IPS-NIHi7 (cell line): ENCODE measurements at regions not wholly inside any gene's neighbourhood (a gene's known extent, or its start where the extent isn't known, plus 50 kb on each side); places are given as distances from the start of the nearest gene placed in this dataset.
A peak's percentile ranks its signal among the peaks of the same experiment; 100 is the strongest.
"Not testable (repeated sequence)": the region's sequence is repeated elsewhere in the genome, so short reads cannot be mapped to it uniquely, and the experiment has no call there.

ENCODE experiments used
- DNase-seq: peaks from one replicate; pipeline ENCODE4 v3.0.0; 2012; ENCODE audit warnings: mixed read lengths; ENCODE audit errors: extremely low spot score

DNA sequence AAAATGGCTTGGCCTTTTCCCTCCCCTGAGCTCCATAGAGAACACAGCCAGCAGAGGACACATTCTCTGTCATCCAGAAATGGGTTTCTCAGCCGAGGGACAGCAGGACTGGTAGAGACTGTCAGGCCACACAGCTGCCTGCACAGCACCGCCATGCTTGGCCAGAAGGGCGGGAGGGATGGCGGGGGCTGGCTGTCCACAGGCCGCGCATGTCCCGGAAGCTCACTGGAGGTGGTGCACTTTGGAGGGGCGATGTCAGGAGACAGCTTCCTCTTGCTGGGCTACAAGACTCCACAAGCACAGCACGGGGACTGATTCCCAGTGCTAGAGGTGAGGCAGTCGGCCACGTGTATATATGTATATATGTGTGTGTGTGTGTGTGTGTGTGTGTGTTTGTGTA, 125.3 kb downstream of the GOLGA6L4 start:
- DNase-seq: not testable (repeated sequence)

- not testable (repeated sequence) for DNase-seq
These were observed 148.8 kb downstream of the GOLGA6L4 start for GRCh38 chr15:84384421-84384820.

DNA sequence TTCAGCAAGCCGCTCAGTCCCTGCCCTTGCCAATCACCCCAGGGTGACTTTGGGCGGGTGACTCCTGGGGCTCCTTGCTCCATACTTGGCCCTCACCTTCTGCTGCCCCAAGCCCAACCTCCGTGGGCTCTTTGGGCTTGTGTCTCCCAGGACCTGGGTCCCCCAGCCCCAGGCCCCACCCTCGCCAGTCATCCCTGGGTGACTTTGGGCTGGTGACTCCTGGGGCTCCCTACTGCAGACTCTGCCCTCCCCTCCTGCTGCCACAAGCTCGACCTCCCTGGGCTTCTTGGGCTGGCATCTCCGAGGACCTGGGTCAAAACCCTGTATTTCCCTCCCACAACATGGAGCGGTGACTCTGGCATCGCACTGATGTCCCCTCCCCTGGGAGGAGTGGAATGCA, 151.5 kb downstream of the GOLGA6L4 start:
- no peak for DNase-seq

DNA sequence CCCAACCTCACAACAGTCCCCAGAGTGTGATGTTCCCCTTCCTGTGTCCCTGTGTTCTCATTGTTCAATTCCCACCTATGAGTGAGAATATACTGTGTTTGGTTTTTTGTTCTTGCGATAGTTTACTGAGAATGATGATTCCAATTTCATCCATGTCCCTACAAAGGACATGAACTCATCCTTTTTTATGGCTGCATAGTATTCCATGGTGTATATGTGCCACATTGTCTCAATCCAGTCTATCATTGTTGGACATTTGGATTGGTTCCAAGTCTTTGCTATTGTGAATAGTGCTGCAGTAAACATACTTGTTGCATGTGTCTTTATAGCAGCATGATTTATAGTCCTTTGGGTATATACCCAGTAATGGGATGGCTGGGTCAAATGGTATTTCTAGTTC, 152.6 kb downstream of the GOLGA6L4 start:
- not testable (repeated sequence) for DNase-seq

DNA sequence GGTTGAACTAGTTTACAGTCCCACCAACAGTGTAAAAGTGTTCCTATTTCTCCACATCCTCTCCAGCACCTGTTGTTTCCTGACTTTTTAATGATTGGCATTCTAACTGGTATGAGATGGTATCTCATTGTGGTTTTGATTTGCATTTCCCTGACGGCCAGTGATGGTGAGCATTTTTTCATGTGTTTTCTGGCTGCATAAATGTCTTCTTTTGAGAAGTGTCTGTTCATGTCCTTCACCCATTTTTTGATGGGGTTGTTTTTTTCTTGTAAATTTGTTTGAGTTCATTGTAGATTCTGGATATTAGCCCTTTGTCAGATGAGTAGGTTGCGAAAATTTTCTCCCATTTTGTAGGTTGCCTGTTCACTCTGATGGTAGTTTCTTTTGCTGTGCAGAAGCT, 153.1 kb downstream of the GOLGA6L4 start:
- not testable (repeated sequence) for DNase-seq

- not testable (repeated sequence) for DNase-seq
These were observed 154.8 kb downstream of the GOLGA6L4 start for GRCh38 chr15:84390324-84390723.

- no peak for DNase-seq
These were observed 155.6 kb downstream of the GOLGA6L4 start for GRCh38 chr15:84391191-84391590.

GRCh38 chr15:84392020-84392419, 156.4 kb downstream of the GOLGA6L4 start:
- DNase-seq: not testable (repeated sequence)

DNA sequence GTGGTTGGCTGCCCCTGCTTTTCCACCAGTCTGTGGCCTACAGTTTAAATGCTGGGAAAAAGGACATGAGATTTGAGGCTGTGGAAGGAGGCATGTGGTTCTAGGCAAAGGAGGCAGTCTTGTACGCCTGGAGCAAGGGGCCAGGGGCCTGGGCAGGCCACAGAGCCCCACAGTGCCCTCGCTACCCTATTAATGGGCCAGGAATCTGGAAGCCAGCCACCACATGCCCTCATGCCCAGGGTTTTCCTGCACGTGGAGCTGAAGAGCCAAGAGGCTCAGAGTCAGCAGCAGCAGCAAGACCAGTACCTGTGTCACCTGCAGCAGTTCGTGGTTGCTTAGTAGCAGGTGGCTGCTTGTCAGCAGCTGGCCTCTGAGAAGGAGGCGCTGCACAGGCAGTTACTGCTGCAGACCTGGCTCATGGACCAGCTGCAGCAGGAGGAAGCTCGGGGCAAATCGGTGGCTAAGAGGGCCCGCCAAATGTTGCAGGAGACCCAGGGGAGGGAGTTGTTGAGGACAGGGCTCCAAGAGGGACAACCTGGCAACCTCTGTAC, 157.9 kb downstream of the GOLGA6L4 start:
- DNase-seq: not testable (repeated sequence)

DNA sequence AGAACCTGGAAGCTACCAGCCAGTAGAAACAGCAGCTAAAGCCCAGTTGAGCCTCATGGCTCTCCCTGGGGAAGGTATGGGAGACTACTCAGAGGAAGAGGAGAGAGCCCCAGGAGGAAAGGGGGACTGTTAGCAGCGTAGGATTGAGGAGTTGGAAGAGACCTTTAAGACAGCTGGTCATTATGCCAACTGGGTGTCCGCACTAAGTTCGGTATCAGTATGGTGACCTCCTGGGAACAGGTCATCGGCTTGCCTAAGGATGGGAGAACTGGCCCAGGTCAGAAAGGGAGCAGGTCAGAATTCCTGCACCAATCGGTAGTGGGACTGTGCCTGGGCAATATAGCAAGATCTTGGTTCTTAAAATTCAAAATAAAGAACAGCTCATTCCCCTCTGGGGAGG, 158.4 kb downstream of the GOLGA6L4 start:
- DNase-seq: not testable (repeated sequence)

DNA sequence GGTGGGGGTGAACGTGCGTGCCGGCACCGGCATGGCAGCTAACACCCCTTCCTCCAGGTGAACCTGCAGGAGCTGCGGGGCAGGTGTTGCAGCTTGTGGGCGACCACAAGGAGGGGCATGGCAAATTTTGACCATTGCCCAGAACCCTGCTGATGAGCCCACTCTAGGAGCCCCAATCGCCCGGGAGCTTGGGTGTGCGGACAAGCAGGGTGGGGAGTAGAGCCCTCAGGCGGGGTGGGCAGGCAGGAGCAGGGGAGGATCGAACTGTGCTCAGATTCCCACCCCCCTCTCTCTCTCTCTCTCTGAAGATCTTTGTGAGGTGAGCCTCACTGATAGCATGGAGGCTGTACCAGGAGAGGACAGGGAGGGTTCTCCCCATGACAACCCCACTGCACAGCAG, 159.8 kb downstream of the GOLGA6L4 start:
- not testable (repeated sequence) for DNase-seq

DNA sequence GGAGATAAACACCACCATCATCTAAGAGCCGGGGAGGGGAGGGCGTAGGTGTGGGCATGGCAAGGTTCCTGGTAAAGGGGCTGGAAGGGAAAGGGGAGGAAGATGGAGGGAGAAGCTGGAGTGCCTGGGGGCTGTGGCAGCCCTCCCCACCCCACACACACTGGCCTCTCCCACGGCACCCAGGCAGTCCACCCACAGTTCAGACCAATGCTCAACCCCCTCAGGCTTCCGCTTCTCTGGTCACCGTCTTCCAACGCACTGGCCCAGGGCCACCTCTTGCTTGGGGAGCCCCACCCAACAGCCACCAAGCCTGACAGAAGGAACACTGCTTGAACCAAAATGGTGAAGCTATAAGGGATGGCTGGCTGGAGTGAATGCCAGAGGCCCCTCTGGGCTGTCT, 160.3 kb downstream of the GOLGA6L4 start:
- not testable (repeated sequence) for DNase-seq

GRCh38 chr15:84397066-84397465, 161.5 kb downstream of the GOLGA6L4 start:
- DNase-seq: not testable (repeated sequence)

DNA sequence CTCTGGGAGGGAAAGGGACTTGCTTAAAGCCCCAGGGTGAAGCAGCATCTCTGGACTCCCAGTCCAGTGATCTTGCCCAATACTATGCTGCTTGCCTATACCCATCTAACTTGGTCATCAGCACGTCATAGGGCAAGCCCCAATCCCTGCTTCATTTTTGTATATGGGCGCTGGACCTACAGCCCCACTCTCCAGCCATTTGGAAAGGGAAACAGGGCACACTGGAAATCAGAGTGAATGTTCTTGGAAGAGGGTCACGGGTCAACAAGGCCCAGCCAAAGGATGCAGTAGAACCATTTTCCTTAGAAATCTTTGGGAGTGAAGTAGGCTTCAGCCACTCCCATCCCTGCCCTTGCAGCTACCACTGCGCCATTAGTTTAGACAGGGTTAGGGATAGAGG, 162.5 kb downstream of the GOLGA6L4 start:
- not testable (repeated sequence) for DNase-seq

DNA sequence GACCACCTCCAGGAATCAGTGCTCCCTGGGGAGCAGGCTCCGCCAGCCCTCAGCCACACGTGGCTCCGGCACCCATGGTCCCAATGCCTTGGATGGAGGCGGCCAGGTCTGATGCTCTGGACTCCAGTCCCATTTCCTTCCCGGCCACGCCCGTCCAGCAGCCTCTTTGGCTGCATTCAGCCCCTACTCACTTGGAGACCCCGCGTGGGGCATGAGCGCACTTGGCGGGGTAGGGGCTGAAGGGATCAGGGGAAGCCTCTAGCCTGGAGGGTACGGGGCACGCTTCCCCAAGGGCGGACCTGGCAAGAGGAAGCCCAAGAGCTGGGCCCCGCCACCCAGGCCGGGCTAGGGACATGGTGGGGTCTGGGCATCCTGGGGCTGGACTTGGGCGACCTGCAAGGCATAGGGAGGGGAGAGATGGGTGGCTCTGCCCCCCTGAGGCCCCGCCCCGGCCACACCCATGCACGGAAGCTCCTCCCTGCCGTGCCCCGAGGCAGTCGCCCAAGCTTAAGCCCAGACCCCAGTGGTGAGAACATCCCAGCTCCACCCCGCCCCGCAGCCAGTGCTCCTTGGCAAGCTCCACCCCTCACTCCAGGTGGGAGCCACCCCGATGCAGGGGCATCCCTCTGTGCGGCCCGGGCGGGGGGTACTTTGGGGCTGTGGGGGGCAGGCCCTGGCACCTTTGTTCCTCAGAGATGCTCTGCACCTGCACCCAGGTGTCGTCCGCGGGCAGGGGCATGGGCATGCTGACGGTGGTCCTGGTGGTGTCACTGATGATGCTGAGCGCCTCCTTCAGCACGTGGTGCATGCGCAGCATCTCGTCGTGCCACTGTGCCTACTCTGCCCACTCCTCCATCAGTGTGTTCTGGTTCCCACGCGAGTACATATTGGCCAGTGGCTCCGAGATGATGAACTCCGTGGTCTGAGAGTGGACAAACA, 163.5 kb downstream of the GOLGA6L4 start:
- DNase-seq: peak; percentile 15

DNA sequence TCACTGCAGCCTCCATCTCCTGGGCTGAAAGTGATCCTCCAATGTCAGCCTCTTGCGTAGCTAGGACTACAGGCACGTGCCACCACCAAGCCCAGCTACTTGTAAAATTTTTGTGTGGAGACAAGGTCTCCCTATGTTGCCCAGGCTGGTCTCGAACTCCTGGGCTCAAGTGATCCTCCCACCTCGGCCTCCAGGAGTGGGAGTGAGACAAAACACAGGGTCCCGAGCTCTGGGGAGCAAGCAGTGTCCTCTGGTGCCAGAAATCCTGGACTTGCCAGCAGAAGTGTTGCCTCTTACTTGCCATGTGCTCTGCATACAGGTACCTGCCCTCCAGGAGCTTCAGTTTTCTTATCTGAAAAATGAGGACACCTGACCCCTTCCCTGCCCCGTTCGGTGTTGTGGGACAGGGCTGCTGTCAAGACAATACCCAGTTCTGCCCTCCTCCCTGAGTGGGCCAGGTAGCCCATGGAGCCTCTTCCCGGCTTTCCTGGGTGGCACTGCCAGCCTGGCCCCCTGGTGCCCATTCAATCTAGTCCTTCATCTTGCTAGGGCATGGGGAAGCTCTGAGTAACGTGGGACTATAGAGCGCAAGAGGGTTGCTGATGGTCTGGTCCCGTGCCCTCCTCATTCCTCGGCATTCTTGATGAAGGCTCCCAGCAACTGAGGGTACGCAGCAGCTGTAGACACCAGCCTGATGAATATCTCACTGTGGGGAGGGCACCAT, 164.6 kb downstream of the GOLGA6L4 start:
- DNase-seq: no peak

DNA sequence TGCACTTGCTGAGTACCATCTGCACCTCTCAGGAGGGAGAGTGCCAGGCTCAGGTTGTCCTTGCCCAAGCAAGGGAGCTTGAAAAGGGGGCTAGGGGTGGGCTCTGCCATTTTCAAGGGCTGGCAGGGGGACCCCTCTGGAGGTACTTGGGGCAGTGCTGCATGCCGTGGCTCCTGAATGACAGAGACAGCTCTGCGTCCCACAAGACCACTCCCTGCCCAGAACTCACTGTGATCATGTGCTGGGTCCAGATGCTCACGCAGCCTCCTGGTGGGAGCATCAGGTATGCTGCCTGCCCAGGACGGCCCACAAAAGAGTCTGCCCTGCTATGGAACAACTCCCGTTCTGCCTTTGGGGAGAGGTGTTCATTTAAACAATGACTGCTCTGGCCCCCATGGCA, 165.2 kb downstream of the GOLGA6L4 start:
- no peak for DNase-seq

DNA sequence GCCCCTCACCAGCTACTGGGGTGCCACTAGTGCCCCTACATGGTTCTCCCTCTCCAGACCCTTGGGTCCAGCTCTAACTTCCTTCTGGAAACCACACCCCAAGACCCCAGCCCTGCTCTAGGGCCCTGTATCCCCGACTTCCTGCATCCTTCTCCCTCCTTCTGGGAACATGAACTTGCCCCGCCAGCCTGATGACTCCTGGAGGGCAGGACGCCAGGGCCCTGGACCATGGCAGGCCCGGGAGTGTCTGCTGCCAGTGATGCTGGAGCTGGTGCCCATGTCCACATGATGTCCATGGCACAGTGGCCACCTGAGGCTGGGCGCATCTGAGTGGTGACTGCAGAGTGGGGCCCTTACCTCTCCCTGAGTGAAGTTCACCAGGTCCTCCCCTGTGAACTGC, 165.9 kb downstream of the GOLGA6L4 start:
- DNase-seq: not testable (repeated sequence)

DNA sequence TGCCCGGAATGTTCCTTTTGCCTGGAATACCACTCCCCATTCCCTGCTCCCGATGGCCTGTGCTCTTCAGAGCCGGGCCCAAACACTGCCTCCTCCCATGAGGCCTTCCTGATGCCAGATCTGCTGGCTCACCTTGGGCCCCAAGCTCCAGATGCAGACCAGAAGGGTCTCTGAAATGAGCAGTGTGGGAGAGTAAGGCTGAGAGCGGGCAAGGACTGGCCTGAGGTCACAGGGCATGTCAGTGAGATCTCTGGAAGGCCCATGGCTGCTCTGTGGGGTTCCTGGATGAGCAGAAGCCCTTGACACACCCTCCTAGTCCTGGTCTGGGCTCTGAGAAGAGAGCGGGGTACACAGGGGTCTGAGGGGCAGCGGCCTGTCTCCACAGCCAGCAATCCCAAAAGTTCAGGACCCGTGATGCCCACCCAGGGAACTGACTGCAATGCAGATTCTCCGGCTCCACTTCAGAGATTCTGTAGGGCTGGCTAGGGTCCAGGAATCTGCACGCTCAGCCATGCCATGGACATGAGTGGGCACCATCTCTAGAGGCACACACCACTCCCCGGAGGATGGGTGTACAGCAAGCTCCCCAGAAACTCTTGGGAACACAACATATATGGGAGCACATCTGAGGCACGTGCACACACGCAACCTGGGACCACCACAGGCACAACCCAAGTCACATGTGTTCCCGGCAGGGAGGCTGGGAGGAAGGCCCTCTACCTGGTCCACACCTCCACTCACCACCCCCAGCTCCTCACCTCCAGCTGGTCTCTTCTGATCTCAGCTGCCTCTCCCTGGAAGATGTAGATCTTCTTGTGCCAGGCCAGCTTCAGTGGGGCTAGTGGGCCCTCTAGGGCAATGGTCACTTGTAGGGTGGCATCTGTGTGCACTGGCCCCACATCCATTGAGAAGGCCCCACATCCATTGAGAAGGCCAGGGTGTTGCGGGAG, 166.6 kb downstream of the GOLGA6L4 start:
- DNase-seq: not testable (repeated sequence)

DNA sequence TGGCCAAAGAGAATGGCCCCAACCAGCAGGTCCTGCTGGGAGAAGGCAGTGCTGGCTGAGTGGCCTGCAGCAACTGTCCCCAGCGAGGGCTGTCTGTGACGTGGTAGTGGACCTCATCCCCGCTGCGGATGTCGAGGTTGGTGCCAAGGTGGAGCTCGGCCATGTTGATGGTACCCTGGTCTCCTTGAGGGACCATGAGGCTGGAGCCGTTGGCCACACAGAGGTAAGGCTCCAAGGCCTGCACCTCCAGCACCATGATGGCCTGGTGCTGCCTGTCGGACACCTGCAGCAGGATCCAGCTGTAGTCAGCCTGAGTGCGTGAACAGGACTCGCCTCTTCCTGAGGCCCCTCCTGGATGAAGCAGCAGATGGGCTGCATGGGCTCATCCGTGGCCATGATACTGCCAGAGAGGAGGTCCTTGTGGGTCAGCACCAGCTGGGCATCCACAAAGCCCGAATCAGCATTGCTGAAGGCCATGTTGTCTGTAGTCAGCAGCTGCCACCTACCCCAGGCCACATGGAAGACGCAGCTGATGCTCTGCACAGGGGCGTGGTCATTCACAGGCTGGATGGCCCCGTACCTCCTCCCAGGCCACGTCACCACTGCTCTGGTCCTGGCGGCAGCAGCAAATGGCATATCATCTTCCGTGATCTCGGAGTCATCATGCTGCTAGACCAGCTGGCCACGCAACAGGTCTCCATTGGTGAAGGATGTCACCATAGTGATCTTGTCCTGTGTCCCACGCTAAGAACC, 167.5 kb downstream of the GOLGA6L4 start:
- DNase-seq: no peak
